DOHH2 (cell line): ENCODE measurements at regions not wholly inside any gene's neighbourhood (a gene's known extent, or its start where the extent isn't known, plus 50 kb on each side); places are given as distances from the start of the nearest gene placed in this dataset.

Experiments
- EZH2phosphoT487 ChIP-seq: fragments of 200-600 bp; sonication (generic); IDR thresholded peaks from 2 replicates; pipeline ENCODE4 v1.6.1; 2017; ENCODE audit warnings: borderline replicate concordance, mild to moderate bottlenecking, antibody characterized with exemption, low read length, moderate library complexity, mixed read lengths
- TF ChIP-seq, protein P1 (sequence below): fragments of 200-600 bp; sonication (generic); IDR thresholded peaks from one replicate; pipeline ENCODE4 v1.5.1; 2014; ENCODE audit warnings: antibody characterized with exemption, mild to moderate bottlenecking, low read depth, low read length; ENCODE audit not compliant: poor library complexity, severe bottlenecking

DNA sequence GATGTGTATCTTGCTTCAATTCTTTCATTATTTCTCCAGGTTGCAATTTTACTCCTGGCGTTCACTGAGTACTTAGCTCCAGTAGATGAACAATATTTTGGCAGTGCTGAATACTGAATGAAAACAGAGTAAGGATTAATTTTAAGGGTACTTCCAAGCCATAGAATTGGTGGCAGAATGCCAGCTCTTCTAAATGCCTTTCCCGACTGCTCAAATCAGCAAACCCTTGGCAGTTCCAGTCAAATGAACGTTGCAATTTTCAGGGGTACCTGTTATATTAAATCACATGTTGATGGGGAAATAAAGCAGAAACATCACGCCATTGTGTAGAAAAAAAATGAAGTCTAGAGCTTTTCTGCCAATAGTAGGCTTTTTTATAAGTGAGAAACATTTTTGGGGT lies 282.4 kb upstream of the RPS23 start:
- TF ChIP-seq, protein P1, sequence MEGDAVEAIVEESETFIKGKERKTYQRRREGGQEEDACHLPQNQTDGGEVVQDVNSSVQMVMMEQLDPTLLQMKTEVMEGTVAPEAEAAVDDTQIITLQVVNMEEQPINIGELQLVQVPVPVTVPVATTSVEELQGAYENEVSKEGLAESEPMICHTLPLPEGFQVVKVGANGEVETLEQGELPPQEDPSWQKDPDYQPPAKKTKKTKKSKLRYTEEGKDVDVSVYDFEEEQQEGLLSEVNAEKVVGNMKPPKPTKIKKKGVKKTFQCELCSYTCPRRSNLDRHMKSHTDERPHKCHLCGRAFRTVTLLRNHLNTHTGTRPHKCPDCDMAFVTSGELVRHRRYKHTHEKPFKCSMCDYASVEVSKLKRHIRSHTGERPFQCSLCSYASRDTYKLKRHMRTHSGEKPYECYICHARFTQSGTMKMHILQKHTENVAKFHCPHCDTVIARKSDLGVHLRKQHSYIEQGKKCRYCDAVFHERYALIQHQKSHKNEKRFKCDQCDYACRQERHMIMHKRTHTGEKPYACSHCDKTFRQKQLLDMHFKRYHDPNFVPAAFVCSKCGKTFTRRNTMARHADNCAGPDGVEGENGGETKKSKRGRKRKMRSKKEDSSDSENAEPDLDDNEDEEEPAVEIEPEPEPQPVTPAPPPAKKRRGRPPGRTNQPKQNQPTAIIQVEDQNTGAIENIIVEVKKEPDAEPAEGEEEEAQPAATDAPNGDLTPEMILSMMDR: no peak
- no peak for TF ChIP-seq EZH2phosphoT487
